MCF 10A (cell line): ENCODE measurements at regions not wholly inside any gene's neighbourhood (a gene's known extent, or its start where the extent isn't known, plus 50 kb on each side); places are given as distances from the start of the nearest gene placed in this dataset.

Experiments used
- BruUV-seq: library from RNA; stranded (reverse); fragments of 400-500 nt; replicated peaks from 2 replicates; lab custom pipeline; 2021; lab: Mats Ljungman, UMichigan
- CTCF ChIA-PET: fragments of 300-600 bp; sonication (Branson Sonifier 250); formaldehyde crosslinking; extraction: SDS; loops from one replicate; lab custom pipeline; 2021; ENCODE audit warnings: antibody characterized with exemption, inconsistent platforms; lab: Yijun Ruan, JAX
- POLR2A ChIA-PET: fragments of 300-600, 350-650 bp; sonication (Branson Sonifier 250); formaldehyde crosslinking; extraction: SDS; loops from one replicate; lab custom pipeline; 2020; ENCODE audit warnings: antibody characterized with exemption, inconsistent platforms; lab: Yijun Ruan, JAX
- DNase-seq: peaks from one replicate; pipeline ENCODE4 v3.0.0-alpha.2; 2018; ENCODE audit not compliant: unreplicated experiment
- H3K27ac Mint-ChIP-seq: one replicate; pipeline ENCODE4 v1.8.0; 2022; ENCODE audit warnings: mild to moderate bottlenecking, low read depth, mixed read lengths; ENCODE audit not compliant: unreplicated experiment
- H3K27me3 Mint-ChIP-seq: one replicate; pipeline ENCODE4 v1.8.0; 2022; ENCODE audit warnings: mixed read lengths; ENCODE audit not compliant: insufficient read depth, unreplicated experiment
- H3K36me3 Mint-ChIP-seq: one replicate; pipeline ENCODE4 v1.8.0; 2022; ENCODE audit warnings: mild to moderate bottlenecking, moderate library complexity, mixed read lengths; ENCODE audit not compliant: insufficient read depth, unreplicated experiment
- H3K4me1 Mint-ChIP-seq: one replicate; pipeline ENCODE4 v1.8.0; 2022; ENCODE audit warnings: mixed read lengths; ENCODE audit not compliant: insufficient read depth, unreplicated experiment
- H3K4me3 Mint-ChIP-seq: one replicate; pipeline ENCODE4 v1.8.0; 2022; ENCODE audit warnings: mild to moderate bottlenecking, moderate library complexity, mixed read lengths; ENCODE audit not compliant: unreplicated experiment
- H3K9me3 Mint-ChIP-seq: one replicate; pipeline ENCODE4 v1.8.0; 2022; ENCODE audit warnings: mixed read lengths; ENCODE audit not compliant: unreplicated experiment
- intact Hi-C: fragments of 100-400 bp; cut with micrococcal nuclease; formaldehyde crosslinking; loops from 2 replicates; pipeline ENCODE4 v1.14.1; 2022
- TF ChIP-seq, protein P1 (sequence below): fragments of 200-600 bp; IDR thresholded peaks from one replicate; pipeline ENCODE4 v1.8.0; 2022; ENCODE audit warnings: antibody characterized with exemption, mild to moderate bottlenecking; ENCODE audit not compliant: unreplicated experiment

DNA sequence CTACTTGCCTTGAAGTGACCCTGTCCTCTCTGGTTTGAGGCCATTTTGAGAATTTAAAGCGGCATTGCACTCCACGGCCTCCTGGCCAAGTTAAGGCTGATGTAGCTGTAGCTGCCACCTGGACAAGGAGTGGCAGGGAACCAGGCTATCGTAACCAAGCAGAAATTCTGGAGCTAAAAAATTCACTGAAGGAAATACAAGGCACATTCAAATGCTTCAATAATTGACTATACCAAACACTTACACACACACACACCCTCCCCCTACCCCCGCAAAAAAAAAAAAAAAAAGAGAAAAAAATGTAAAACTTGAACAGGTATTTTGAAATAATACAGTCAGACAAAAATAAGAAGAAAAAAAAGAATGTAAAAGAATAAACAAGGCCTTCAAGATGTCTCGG is 409.0 kb upstream of the SEMA3A start:
- intact Hi-C loops = no loop called here
- H3K27ac Mint-ChIP-seq = no peak overlapping the region
- no TSS peak for BruUV-seq
- POLR2A ChIA-PET = interaction anchor here (0.6 kb wide), 1 partner anchor 121 kb away, joined by 3 read pairs; no protein-coding TSS in a partner anchor
- no peak overlapping the region for H3K4me3 Mint-ChIP-seq
- no peaks in the 10 kb centered on the region for H3K27me3 Mint-ChIP-seq
- no peaks in the 10 kb centered on the region for H3K4me1 Mint-ChIP-seq
- CTCF ChIA-PET = no interaction called here
- no peak for DNase-seq
- peaks cover 20% of the 10 kb centered on the region for H3K9me3 Mint-ChIP-seq
- H3K36me3 Mint-ChIP-seq = no peaks in the 10 kb centered on the region
- TF ChIP-seq, protein P1, sequence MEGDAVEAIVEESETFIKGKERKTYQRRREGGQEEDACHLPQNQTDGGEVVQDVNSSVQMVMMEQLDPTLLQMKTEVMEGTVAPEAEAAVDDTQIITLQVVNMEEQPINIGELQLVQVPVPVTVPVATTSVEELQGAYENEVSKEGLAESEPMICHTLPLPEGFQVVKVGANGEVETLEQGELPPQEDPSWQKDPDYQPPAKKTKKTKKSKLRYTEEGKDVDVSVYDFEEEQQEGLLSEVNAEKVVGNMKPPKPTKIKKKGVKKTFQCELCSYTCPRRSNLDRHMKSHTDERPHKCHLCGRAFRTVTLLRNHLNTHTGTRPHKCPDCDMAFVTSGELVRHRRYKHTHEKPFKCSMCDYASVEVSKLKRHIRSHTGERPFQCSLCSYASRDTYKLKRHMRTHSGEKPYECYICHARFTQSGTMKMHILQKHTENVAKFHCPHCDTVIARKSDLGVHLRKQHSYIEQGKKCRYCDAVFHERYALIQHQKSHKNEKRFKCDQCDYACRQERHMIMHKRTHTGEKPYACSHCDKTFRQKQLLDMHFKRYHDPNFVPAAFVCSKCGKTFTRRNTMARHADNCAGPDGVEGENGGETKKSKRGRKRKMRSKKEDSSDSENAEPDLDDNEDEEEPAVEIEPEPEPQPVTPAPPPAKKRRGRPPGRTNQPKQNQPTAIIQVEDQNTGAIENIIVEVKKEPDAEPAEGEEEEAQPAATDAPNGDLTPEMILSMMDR = no peak

- Mint-ChIP-seq H3K4me3 (no peak overlapping the region), H3K27me3 (no peaks in the 10 kb centered on the region), H3K27ac (no peak overlapping the region), H3K4me1 (no peaks in the 10 kb centered on the region), H3K9me3 (peaks cover 7% of the 10 kb centered on the region), H3K36me3 (no peaks in the 10 kb centered on the region)
- intact Hi-C loops = no loop called here
- TF ChIP-seq, protein P1 = no peak
- ChIA-PET CTCF (interaction anchor here (0.6 kb wide), 1 partner anchor 152 kb away, joined by 3 read pairs; no protein-coding TSS in a partner anchor), POLR2A (no interaction called here)
- no peak for DNase-seq
- no TSS peak for BruUV-seq
Observed at GRCh38 chr7:84595026-84595425, 400.4 kb upstream of the SEMA3A start.

DNA sequence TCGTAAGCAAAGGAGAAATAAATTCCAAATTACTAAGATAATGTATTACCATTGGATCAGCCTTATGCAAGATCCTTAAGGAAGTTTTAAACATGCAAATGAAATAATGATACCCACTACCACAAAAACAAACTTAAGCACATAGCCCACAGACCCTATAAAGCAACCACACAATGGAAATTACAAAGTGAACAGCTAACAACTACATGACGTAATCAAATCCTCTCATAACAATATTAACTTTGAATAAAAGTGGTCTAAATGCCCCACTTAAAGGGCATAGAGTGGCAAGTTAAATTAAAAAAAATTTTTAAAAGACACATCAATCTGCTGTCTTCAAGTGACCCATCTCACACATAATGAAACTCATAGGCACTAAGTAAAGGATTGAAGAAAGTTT is 397.3 kb upstream of the SEMA3A start:
- no peaks in the 10 kb centered on the region for H3K36me3 Mint-ChIP-seq
- TF ChIP-seq, protein P1 = no peak
- intact Hi-C loops = no loop called here
- no peak overlapping the region for H3K27ac Mint-ChIP-seq
- H3K4me1 Mint-ChIP-seq = peaks cover 7% of the 10 kb centered on the region
- no TSS peak for BruUV-seq
- peaks cover 7% of the 10 kb centered on the region for H3K9me3 Mint-ChIP-seq
- no peaks in the 10 kb centered on the region for H3K27me3 Mint-ChIP-seq
- POLR2A ChIA-PET = interaction anchor here (0.6 kb wide), 1 partner anchor 289 kb away, joined by 3 read pairs; no protein-coding TSS in a partner anchor
- CTCF ChIA-PET = no interaction called here
- DNase-seq = no peak
- H3K4me3 Mint-ChIP-seq = no peak overlapping the region

GRCh38 chr7:84589012-84589411 is 394.4 kb upstream of the SEMA3A start:
- peaks cover 7% of the 10 kb centered on the region for H3K9me3 Mint-ChIP-seq
- H3K36me3 Mint-ChIP-seq = no peaks in the 10 kb centered on the region

More at GRCh38 chr7:84589012-84589411, 394.4 kb upstream of the SEMA3A start:
- no peak overlapping the region for H3K27ac Mint-ChIP-seq
- no peaks in the 10 kb centered on the region for H3K27me3 Mint-ChIP-seq
- ChIA-PET CTCF (interaction anchor here (0.6 to 1.1 kb wide), 3 partner anchors 12 to 581 kb away, joined by 3 to 4 read pairs (median 3); no protein-coding TSS in a partner anchor), POLR2A (interaction anchor here (0.7 kb wide), 1 partner anchor 100 kb away, joined by 3 read pairs; no protein-coding TSS in a partner anchor)
- intact Hi-C loops = no loop called here
- H3K4me3 Mint-ChIP-seq = no peak overlapping the region
- H3K4me1 Mint-ChIP-seq = peaks cover 7% of the 10 kb centered on the region
- peak; percentile 31 for DNase-seq
- TF ChIP-seq, protein P1 = no peak
- BruUV-seq = no TSS peak
